Memory B cell (primary cell): ENCODE measurements at regions not wholly inside any gene's neighbourhood (a gene's known extent, or its start where the extent isn't known, plus 50 kb on each side); places are given as distances from the start of the nearest gene placed in this dataset.

Source experiments
- ATAC-seq: fragments of 150-1000 bp; cut with Tn5 transposase; 2 replicates; pipeline ENCODE4 v1.10.0; 2021; ENCODE audit warnings: low read depth, mild to moderate bottlenecking, moderate library complexity
- DNase-seq, 2 donors: peaks; one replicate each; pipeline ENCODE4 v3.0.0; 2022; ENCODE audit warnings: low spot score in 2 of 2
- H3K27ac Mint-ChIP-seq: one replicate; pipeline ENCODE4 v1.8.0; 2022; ENCODE audit warnings: mild to moderate bottlenecking, moderate library complexity, mixed read lengths
- H3K27me3 Mint-ChIP-seq: one replicate; pipeline ENCODE4 v1.8.0; 2022; ENCODE audit warnings: mixed read lengths
- H3K36me3 Mint-ChIP-seq: one replicate; pipeline ENCODE4 v1.8.0; 2022; ENCODE audit warnings: mild to moderate bottlenecking, mixed read lengths
- H3K4me1 Mint-ChIP-seq: one replicate; pipeline ENCODE4 v1.8.0; 2022; ENCODE audit warnings: mixed read lengths
- H3K4me3 Mint-ChIP-seq: one replicate; pipeline ENCODE4 v1.8.0; 2022; ENCODE audit warnings: mild to moderate bottlenecking, moderate library complexity, mixed read lengths
- H3K9me3 Mint-ChIP-seq: one replicate; pipeline ENCODE4 v1.8.0; 2022; ENCODE audit warnings: mixed read lengths

- no peak overlapping the region for H3K27ac Mint-ChIP-seq
- H3K4me3 Mint-ChIP-seq, result no peak overlapping the region
- peaks cover 2% of the 10 kb centered on the region for H3K9me3 Mint-ChIP-seq
- H3K27me3 Mint-ChIP-seq, result no peaks in the 10 kb centered on the region
- no peak for ATAC-seq
- DNase-seq, result no peak
- H3K36me3 Mint-ChIP-seq, result no peaks in the 10 kb centered on the region
- H3K4me1 Mint-ChIP-seq, result no peaks in the 10 kb centered on the region
Observed at GRCh38 chr18:29301048-29301447, 1124.1 kb upstream of the CDH2 start.

GRCh38 chr18:29285471-29285870, 1108.5 kb upstream of the CDH2 start:
- Mint-ChIP-seq H3K4me1 (no peaks in the 10 kb centered on the region), H3K9me3 (peaks cover 5% of the 10 kb centered on the region), H3K27ac (no peak overlapping the region), H3K4me3 (no peak overlapping the region), H3K36me3 (no peaks in the 10 kb centered on the region), H3K27me3 (no peaks in the 10 kb centered on the region)
- ATAC-seq (no peak), DNase-seq (no peak)

DNA sequence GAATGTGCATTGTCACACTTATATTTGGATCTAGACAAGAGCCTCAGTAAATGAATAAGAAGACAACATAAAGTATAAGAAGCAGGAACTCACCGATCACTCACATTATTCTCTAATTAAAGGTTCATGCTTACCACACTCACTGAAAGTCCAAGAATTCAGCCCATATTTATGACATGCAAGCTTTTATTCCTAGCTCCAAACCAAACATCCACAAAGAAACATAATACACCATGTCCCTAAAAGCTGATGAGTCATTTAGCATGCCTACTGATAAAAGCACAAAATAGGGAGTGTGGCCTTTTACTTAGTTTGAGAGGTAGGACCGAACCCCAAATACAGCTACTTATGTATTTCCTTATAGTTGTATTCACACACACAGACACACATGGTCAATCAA, 1094.6 kb upstream of the CDH2 start:
- DNase-seq, result no peak
- no peaks in the 10 kb centered on the region for H3K36me3 Mint-ChIP-seq

DNA sequence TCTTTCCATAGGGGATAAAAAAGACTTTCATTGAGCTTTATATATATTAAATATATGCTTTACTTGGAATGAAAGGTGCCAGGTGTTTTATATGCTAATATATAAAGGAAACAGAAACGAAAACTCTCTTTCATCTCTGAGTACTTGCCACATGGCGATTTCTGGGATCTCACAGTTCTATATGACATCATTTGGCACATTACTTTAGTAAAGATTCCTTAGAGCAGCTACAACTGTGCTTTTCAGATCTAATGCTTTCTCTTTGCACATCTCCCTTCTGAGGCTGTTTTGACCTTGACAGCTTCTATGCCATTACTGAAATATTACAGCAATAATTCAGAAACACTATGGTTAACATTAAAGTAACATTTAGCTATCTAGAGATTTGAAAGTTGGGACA, 1082.9 kb upstream of the CDH2 start:
- H3K4me1 Mint-ChIP-seq, result no peaks in the 10 kb centered on the region
- ATAC-seq (no peak), DNase-seq (no peak)
- no peak overlapping the region for H3K27ac Mint-ChIP-seq
- no peak overlapping the region for H3K4me3 Mint-ChIP-seq
- H3K9me3 Mint-ChIP-seq, result peaks cover 3% of the 10 kb centered on the region
- H3K36me3 Mint-ChIP-seq, result no peaks in the 10 kb centered on the region
- H3K27me3 Mint-ChIP-seq, result no peaks in the 10 kb centered on the region

More for the DNA sequence above, 1094.6 kb upstream of the CDH2 start:
- H3K9me3 Mint-ChIP-seq, result peaks cover 4% of the 10 kb centered on the region
- no peaks in the 10 kb centered on the region for H3K27me3 Mint-ChIP-seq
- no peaks in the 10 kb centered on the region for H3K4me1 Mint-ChIP-seq
- no peak overlapping the region for H3K27ac Mint-ChIP-seq
- no peak for ATAC-seq
- no peak overlapping the region for H3K4me3 Mint-ChIP-seq

DNA sequence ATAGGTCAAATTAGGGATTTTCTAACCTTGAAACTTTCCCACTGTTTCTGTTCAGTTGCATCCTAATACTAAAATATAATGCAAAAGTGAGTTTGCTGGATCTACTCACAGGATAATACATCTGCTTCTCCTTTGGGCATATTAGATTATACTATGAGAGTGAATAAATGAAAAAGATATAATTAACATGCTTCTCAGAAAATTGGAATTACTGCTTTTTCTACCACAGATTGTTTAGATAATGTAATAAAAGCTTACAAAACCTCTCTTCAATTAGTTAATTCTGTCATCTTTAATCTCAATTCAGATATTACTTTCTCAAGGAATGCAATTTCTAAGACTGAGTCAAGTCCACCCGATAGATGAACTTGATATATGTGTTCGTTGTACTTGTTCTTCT, 1077.2 kb upstream of the CDH2 start:
- Mint-ChIP-seq H3K4me3 (no peak overlapping the region), H3K9me3 (peaks cover under 1% of the 10 kb centered on the region), H3K4me1 (no peaks in the 10 kb centered on the region), H3K27ac (no peak overlapping the region), H3K36me3 (no peaks in the 10 kb centered on the region), H3K27me3 (no peaks in the 10 kb centered on the region)
- DNase-seq, result no peak
- no peak for ATAC-seq

DNA sequence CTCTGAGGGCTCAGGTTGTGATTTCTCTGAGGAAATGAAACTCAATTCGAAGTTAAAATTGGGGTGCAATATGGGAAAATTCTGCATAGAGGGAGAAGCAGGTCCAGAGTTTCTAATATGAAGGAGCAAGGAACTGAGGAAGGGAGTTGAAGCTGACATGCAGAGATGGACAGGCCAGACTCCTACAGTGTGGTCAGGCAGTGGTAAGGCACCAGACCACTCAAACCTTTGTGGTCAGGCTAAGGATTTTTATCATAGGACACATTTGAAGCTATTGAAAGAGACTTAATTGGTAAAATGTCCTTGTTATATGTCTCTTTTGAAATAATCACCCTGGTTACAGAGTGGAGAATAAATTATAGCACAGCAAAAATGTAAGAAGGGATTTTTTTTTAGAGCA, 1074.8 kb upstream of the CDH2 start:
- no peaks in the 10 kb centered on the region for H3K36me3 Mint-ChIP-seq
- H3K27me3 Mint-ChIP-seq, result no peaks in the 10 kb centered on the region
- H3K4me3 Mint-ChIP-seq, result no peak overlapping the region
- DNase-seq (no peak), ATAC-seq (no peak)
- H3K9me3 Mint-ChIP-seq, result peaks cover 5% of the 10 kb centered on the region
- no peak overlapping the region for H3K27ac Mint-ChIP-seq
- H3K4me1 Mint-ChIP-seq, result no peaks in the 10 kb centered on the region

GRCh38 chr18:29250843-29251242, 1073.9 kb upstream of the CDH2 start:
- Mint-ChIP-seq H3K4me3 (no peak overlapping the region), H3K27ac (no peak overlapping the region)
- DNase-seq, result no peak

GRCh38 chr18:29250259-29250658, 1073.3 kb upstream of the CDH2 start:
- no peaks in the 10 kb centered on the region for H3K27me3 Mint-ChIP-seq
- H3K9me3 Mint-ChIP-seq, result peaks cover 5% of the 10 kb centered on the region
- H3K27ac Mint-ChIP-seq, result no peak overlapping the region
- no peak overlapping the region for H3K4me3 Mint-ChIP-seq
- ATAC-seq (no peak), DNase-seq (no peak)
- H3K36me3 Mint-ChIP-seq, result no peaks in the 10 kb centered on the region
- H3K4me1 Mint-ChIP-seq, result no peaks in the 10 kb centered on the region

More at GRCh38 chr18:29250843-29251242, 1073.9 kb upstream of the CDH2 start:
- no peaks in the 10 kb centered on the region for H3K4me1 Mint-ChIP-seq
- no peak for ATAC-seq
- H3K36me3 Mint-ChIP-seq, result no peaks in the 10 kb centered on the region
- H3K9me3 Mint-ChIP-seq, result peaks cover 5% of the 10 kb centered on the region
- no peaks in the 10 kb centered on the region for H3K27me3 Mint-ChIP-seq

DNA sequence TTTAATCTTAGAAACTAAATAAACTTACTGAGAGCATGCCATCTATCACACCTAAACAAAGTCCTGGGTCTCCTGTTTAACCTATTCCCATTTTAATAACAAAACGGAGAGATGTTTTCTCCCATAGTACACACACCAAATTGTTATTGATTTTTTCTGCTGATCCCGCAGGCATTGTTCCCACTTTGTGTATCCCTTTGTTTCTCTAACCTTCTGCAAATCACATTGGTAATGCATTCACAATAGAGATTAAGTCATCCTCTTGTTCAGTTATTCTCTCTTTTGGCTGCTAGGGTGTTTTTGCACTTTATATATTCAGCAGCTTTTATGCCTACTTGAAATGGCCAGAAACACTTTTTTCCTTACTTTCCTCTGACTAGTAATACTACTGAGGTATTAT, 1071.9 kb upstream of the CDH2 start:
- Mint-ChIP-seq H3K36me3 (no peaks in the 10 kb centered on the region), H3K4me3 (no peak overlapping the region), H3K9me3 (peaks cover 5% of the 10 kb centered on the region), H3K27ac (no peak overlapping the region), H3K27me3 (no peaks in the 10 kb centered on the region), H3K4me1 (no peaks in the 10 kb centered on the region)
- DNase-seq, result no peak
- ATAC-seq, result no peak

DNA sequence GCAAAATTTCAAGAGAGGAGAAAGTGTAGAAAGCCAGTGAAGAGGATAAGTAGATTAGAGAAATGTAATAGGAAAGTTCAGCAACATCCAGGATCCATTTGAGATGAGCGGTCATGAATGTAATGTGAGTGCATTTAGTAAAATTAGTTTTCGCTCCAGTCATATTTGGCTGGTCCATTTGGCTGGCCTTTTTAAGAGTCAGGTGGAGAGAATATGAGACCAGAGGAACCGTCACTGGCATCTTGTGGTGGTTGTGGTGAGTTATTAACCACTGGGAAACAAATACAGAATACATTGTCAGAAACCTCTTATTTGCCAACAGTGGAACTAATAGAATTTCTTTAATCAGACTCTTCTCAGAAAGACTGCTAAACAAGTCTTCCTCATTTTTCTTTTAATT, 1064.3 kb upstream of the CDH2 start:
- Mint-ChIP-seq H3K36me3 (no peaks in the 10 kb centered on the region), H3K9me3 (peaks cover 4% of the 10 kb centered on the region), H3K4me1 (no peaks in the 10 kb centered on the region), H3K27me3 (no peaks in the 10 kb centered on the region), H3K4me3 (no peak overlapping the region), H3K27ac (no peak overlapping the region)
- no peak for DNase-seq
- no peak for ATAC-seq

DNA sequence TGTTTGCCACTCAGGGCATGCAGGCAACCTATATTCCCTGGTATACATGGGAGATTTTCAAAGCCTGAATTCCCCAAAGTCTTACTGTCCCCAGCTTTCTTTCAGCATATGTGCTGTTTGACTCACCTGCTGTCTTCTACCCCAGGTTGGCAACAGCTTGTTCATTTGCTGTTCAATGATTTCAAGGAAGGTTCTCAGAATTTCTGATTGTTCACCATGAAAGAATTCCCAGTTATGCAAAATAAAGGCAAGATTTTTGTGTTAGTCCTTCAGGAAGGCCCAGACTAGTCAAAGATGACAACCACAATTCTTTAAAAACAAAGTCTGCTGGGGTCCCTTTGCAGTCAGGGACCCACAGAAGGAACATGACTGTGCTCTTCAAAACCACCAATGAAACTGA, 1057.8 kb upstream of the CDH2 start:
- Mint-ChIP-seq H3K27me3 (no peaks in the 10 kb centered on the region), H3K4me1 (no peaks in the 10 kb centered on the region), H3K4me3 (no peak overlapping the region), H3K9me3 (peaks cover 4% of the 10 kb centered on the region), H3K36me3 (no peaks in the 10 kb centered on the region), H3K27ac (no peak overlapping the region)
- DNase-seq (no peak), ATAC-seq (no peak)

DNA sequence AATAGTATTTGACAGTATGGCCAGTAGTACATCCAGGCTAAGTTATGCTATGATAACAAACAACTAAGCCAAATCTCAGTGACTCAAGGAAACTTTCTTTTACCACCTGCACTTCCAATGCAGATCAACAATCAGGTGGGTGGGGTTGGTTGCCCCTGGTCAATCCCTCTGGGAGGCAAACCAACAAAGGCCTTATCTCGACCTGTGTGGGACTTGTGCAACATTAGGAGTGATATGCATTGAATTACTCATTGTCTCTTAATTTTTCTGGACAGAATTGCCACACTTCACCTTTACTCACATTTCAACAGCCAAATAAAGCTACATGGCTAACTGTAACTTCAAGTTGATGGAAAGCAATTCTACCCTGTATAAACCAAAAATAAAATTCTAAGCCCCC, 1049.3 kb upstream of the CDH2 start:
- Mint-ChIP-seq H3K36me3 (no peaks in the 10 kb centered on the region), H3K27ac (no peak overlapping the region), H3K9me3 (peaks cover 3% of the 10 kb centered on the region), H3K4me3 (no peak overlapping the region), H3K4me1 (no peaks in the 10 kb centered on the region), H3K27me3 (no peaks in the 10 kb centered on the region)
- DNase-seq (no peak), ATAC-seq (no peak)

GRCh38 chr18:29225351-29225750, 1048.4 kb upstream of the CDH2 start:
- Mint-ChIP-seq H3K4me1 (no peaks in the 10 kb centered on the region), H3K9me3 (peaks cover 3% of the 10 kb centered on the region), H3K4me3 (no peak overlapping the region), H3K27ac (no peak overlapping the region), H3K36me3 (no peaks in the 10 kb centered on the region), H3K27me3 (no peaks in the 10 kb centered on the region)
- ATAC-seq, result no peak
- no peak for DNase-seq

GRCh38 chr18:29218091-29218490, 1041.2 kb upstream of the CDH2 start:
- ATAC-seq, result no peak
- H3K4me3 Mint-ChIP-seq, result no peak overlapping the region
- DNase-seq, result no peak
- H3K9me3 Mint-ChIP-seq, result peaks cover 3% of the 10 kb centered on the region
- no peak overlapping the region for H3K27ac Mint-ChIP-seq
- H3K27me3 Mint-ChIP-seq, result no peaks in the 10 kb centered on the region
- H3K4me1 Mint-ChIP-seq, result no peaks in the 10 kb centered on the region
- no peaks in the 10 kb centered on the region for H3K36me3 Mint-ChIP-seq

DNA sequence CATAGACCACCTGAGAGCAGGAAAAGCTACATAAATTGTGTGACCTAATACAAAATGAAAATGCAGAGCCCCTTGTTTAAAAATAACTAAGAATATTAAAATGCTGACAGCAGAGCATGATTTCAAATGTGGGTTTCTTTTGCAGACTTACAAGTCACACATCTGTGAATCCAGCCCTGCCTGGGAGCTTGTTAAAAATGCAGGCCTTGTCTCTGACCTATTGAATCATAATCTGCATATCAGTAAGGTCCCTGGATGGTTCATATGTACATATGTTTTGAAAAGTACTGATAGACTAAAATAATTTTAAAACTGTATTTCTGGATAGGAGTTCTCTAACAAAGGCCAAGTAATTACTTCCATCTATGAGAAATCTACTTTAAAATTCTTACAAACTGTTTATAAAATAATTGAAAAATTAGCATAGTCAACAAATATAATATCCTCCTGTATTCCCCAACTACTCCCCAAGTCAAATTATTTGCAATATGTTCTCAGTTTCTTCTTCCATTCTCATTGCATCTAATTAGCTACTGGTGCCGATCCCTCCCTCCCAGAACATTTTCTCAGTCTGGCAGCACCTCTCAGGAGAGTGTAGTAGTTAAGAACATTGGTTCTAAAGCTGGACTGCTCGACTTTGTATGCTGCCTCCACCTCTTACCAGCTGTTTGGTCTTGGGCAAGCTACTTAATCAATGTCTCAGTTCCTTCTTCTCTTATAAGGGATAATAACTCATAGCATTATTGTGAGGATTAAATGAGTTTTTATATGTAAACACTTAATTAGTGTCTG, 1040.4 kb upstream of the CDH2 start:
- ATAC-seq (no peak), DNase-seq (no peak)
- no peak overlapping the region for H3K4me3 Mint-ChIP-seq
- no peaks in the 10 kb centered on the region for H3K27me3 Mint-ChIP-seq
- H3K36me3 Mint-ChIP-seq, result no peaks in the 10 kb centered on the region
- no peak overlapping the region for H3K27ac Mint-ChIP-seq
- H3K4me1 Mint-ChIP-seq, result no peaks in the 10 kb centered on the region
- peaks cover 2% of the 10 kb centered on the region for H3K9me3 Mint-ChIP-seq
